ENCODE measurements at regions not wholly inside any gene's neighbourhood (a gene's known extent, or its start where the extent isn't known, plus 50 kb on each side); places are given as distances from the start of the nearest gene placed in this dataset.

DNA sequence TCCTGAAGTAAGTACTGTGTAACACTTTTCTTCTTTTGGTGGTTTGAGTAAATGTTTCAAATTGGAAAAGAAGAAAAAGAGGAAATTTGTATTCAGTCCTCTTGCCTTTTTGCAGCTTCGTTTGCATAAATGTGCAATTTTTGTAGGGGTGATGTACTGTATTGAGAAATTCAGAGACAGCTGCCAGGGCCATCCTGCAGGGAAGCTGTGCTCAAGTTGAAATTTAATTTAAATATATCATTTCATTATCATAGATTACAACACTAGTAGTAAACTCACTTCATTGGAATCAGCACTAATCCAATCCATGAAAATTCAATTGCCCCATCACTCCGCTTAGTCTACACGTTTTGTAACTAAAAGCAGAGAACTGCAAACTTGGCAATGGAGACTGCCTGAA, 415.4 kb downstream of the DNAJB9 start:
- TF ChIP-seq ZNF274 (IDR thresholded peaks at IDR 0.05; ENCODE audit: low read depth, low read length) (no peak), YY1 (IDR thresholded peaks at IDR 0.05; ENCODE audit: insufficient read depth, insufficient read length) (no peak)
